Brain microvascular endothelial cell (primary cell): ENCODE measurements at regions not wholly inside any gene's neighbourhood (a gene's known extent, or its start where the extent isn't known, plus 50 kb on each side); places are given as distances from the start of the nearest gene placed in this dataset.

Experiments
- DNase-seq: peaks from one replicate; pipeline ENCODE4 v3.0.0-alpha.2; 2020
- H3K27ac ChIP-seq: fragments of 250-450 bp; sonication (Bioruptor Pico); 2 replicates; pipeline ENCODE4 v1.5.1; 2020; ENCODE audit warnings: mild to moderate bottlenecking, moderate library complexity
- H3K27me3 ChIP-seq: fragments of 250-450 bp; sonication (Bioruptor Pico); replicated peaks from 2 replicates; pipeline ENCODE4 v1.5.1; 2020; ENCODE audit warnings: mild to moderate bottlenecking
- H3K36me3 ChIP-seq: fragments of 250-450 bp; sonication (Bioruptor Pico); replicated peaks from 2 replicates; pipeline ENCODE4 v1.5.1; 2020; ENCODE audit warnings: mild to moderate bottlenecking
- H3K4me3 ChIP-seq: 2 replicates; pipeline ENCODE4 v1.5.1; 2011; ENCODE audit warnings: low read depth, mild to moderate bottlenecking, control low read depth, low read length, moderate library complexity
- in situ Hi-C: cut with HindIII; loops from 2 replicates; pipeline ENCODE4 v1.10.0; 2017; ENCODE audit warnings: low sequenced_read_pairs, low pct_ligation_motif_present
- TF ChIP-seq, protein P1 (sequence below): IDR thresholded peaks from 2 replicates; pipeline ENCODE4 v1.5.1; 2011; ENCODE audit warnings: low read depth, mild to moderate bottlenecking, moderate library complexity, low read length, control low read depth, inconsistent platforms; ENCODE audit errors: missing control alignments

DNA sequence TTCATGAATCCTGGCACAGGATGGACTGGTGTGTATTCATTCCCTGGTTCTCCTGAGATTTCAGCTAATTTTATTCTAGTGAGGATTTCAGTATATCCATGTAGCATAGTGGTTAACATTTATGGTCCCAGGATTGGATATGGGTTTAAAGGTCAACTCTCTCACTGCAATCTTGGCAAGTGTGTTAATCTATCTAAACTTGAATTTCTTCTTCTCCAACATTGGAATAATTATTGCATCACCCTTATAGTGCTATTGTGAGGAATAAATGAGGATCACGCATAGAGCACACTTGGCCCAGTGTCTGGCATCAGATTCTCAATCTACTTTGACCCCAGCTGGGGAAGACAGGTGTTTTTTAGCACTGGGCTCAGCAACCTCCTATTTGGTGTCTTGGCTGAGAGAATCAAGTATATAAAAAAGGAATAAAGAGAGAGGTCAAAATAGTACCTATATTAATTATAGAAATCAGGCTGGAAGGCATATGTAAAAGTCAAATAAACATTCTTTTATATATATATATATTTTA is 531.2 kb upstream of the ATP2B1 start:
- TF ChIP-seq, protein P1, sequence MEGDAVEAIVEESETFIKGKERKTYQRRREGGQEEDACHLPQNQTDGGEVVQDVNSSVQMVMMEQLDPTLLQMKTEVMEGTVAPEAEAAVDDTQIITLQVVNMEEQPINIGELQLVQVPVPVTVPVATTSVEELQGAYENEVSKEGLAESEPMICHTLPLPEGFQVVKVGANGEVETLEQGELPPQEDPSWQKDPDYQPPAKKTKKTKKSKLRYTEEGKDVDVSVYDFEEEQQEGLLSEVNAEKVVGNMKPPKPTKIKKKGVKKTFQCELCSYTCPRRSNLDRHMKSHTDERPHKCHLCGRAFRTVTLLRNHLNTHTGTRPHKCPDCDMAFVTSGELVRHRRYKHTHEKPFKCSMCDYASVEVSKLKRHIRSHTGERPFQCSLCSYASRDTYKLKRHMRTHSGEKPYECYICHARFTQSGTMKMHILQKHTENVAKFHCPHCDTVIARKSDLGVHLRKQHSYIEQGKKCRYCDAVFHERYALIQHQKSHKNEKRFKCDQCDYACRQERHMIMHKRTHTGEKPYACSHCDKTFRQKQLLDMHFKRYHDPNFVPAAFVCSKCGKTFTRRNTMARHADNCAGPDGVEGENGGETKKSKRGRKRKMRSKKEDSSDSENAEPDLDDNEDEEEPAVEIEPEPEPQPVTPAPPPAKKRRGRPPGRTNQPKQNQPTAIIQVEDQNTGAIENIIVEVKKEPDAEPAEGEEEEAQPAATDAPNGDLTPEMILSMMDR: no peak
- DNase-seq: no peak
- in situ Hi-C loops: no loop called here

GRCh38 chr12:90238663-90239271 is 530.1 kb upstream of the ATP2B1 start:
- Histone ChIP-seq H3K27ac (no peak overlapping the region), H3K4me3 (no peak overlapping the region), H3K27me3 (no peaks in the 10 kb centered on the region), H3K36me3 (no peaks in the 10 kb centered on the region)
- no peak for DNase-seq
- in situ Hi-C loops: no loop called here
- TF ChIP-seq, protein P1: no peak

More for the DNA sequence above, 531.2 kb upstream of the ATP2B1 start:
- no peak overlapping the region for H3K27ac ChIP-seq
- H3K27me3 ChIP-seq: no peaks in the 10 kb centered on the region
- H3K36me3 ChIP-seq: no peaks in the 10 kb centered on the region
- no peak overlapping the region for H3K4me3 ChIP-seq

GRCh38 chr12:90237841-90238240 is 529.2 kb upstream of the ATP2B1 start:
- in situ Hi-C loops: no loop called here
- no peak for DNase-seq
- Histone ChIP-seq H3K27me3 (no peaks in the 10 kb centered on the region), H3K4me3 (no peak overlapping the region), H3K27ac (no peak overlapping the region), H3K36me3 (no peaks in the 10 kb centered on the region)
- TF ChIP-seq, protein P1: no peak

DNA sequence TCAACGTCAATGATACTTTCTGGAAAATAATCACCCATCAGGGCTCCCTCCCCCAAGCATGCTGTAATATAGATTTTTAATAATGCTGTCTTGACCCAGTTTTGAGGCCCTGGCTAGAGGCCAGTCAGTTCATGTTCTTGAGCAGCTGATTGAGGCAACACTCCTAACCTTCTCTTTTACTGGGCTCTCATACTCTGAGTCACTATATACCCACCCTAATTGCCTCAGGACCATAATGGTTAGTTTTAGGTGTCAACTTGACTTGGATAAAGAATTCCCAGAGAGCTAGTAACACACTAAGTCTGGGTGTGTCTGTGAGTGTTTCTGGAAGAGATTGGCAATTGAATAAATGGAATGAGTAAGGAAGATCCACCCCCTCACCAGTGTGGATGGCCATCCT is 527.0 kb upstream of the ATP2B1 start:
- H3K27ac ChIP-seq: no peak overlapping the region
- no peak for DNase-seq
- H3K36me3 ChIP-seq: no peaks in the 10 kb centered on the region
- in situ Hi-C loops: no loop called here
- no peaks in the 10 kb centered on the region for H3K27me3 ChIP-seq
- TF ChIP-seq, protein P1: no peak
- no peak overlapping the region for H3K4me3 ChIP-seq

GRCh38 chr12:90234472-90234871 is 525.8 kb upstream of the ATP2B1 start:
- Histone ChIP-seq H3K36me3 (no peaks in the 10 kb centered on the region), H3K27me3 (no peaks in the 10 kb centered on the region), H3K4me3 (no peak overlapping the region), H3K27ac (no peak overlapping the region)
- DNase-seq: peak; percentile 19
- in situ Hi-C loops: no loop called here
- TF ChIP-seq, protein P1: no peak
